IMR-90 (cell line): ENCODE measurements at regions not wholly inside any gene's neighbourhood (a gene's known extent, or its start where the extent isn't known, plus 50 kb on each side); places are given as distances from the start of the nearest gene placed in this dataset.

Experiments used
- ATAC-seq: fragments of 200-7000 bp; cut with Tn5 transposase; 2 replicates; pipeline ENCODE4 v1.9.1; 2020; ENCODE audit warnings: low read depth, mild to moderate bottlenecking, moderate library complexity
- BruUV-seq: library from RNA; stranded (reverse); fragments of 400-500 nt; replicated peaks from 2 replicates; lab custom pipeline; 2021; lab: Mats Ljungman, UMichigan
- CTCF ChIA-PET: fragments of 300-600 bp; formaldehyde crosslinking; extraction: SDS; loops from one replicate; lab custom pipeline; 2021; ENCODE audit warnings: antibody characterized with exemption; lab: Yijun Ruan, JAX
- POLR2A ChIA-PET: fragments of 300-600 bp; sonication (Branson Sonifier 250); formaldehyde crosslinking; loops from one replicate; lab custom pipeline; 2022; ENCODE audit warnings: antibody characterized with exemption; ENCODE audit not compliant: unreplicated experiment; lab: Charles Lee
- DNase-seq: peaks from one replicate; pipeline ENCODE4 v3.0.0; 2013
- H2AFZ ChIP-seq: replicated peaks from 2 replicates; pipeline ENCODE3; 2013; ENCODE audit warnings: low read length, mild to moderate bottlenecking; ENCODE audit not compliant: poor library complexity
- H2AK5ac ChIP-seq: 2 replicates; pipeline ENCODE4 v1.6.1; 2013; ENCODE audit warnings: low read depth, low read length, inconsistent platforms
- H2AK9ac ChIP-seq: replicated peaks from 2 replicates; pipeline ENCODE3; 2013; ENCODE audit warnings: mild to moderate bottlenecking, low read depth, low read length, moderate library complexity; ENCODE audit not compliant: poor library complexity
- H2BK120ac ChIP-seq: 2 replicates; pipeline ENCODE4 v1.6.1; 2013; ENCODE audit warnings: low read depth, low read length, inconsistent platforms
- H2BK15ac ChIP-seq: 3 replicates; pipeline ENCODE4 v1.6.1; 2013; ENCODE audit warnings: low read depth, low read length, inconsistent platforms
- H2BK20ac ChIP-seq: 2 replicates; pipeline ENCODE4 v1.6.1; 2013; ENCODE audit warnings: low read depth, mild to moderate bottlenecking, inconsistent platforms, low read length, moderate library complexity
- H2BK5ac ChIP-seq: 2 replicates; pipeline ENCODE4 v1.6.1; 2013; ENCODE audit warnings: mild to moderate bottlenecking, low read depth, low read length, inconsistent platforms; ENCODE audit not compliant: poor library complexity, severe bottlenecking
- H3K14ac ChIP-seq: replicated peaks from 2 replicates; pipeline ENCODE4 v1.6.1; 2013; ENCODE audit warnings: low read depth, low read length, inconsistent platforms
- H3K18ac ChIP-seq: 2 replicates; pipeline ENCODE4 v1.6.1; 2013; ENCODE audit warnings: low read depth, low read length, control low read depth
- H3K23ac ChIP-seq: 2 replicates; pipeline ENCODE4 v1.6.1; 2013; ENCODE audit warnings: low read depth, low read length, inconsistent platforms
- H3K27ac ChIP-seq: 2 replicates; pipeline ENCODE4 v1.5.1; 2013; ENCODE audit warnings: mild to moderate bottlenecking, control low read depth, low read length; ENCODE audit not compliant: insufficient read depth
- H3K27me3 ChIP-seq: 2 replicates; pipeline ENCODE4 v1.6.1; 2013; ENCODE audit warnings: low read length; ENCODE audit not compliant: control insufficient read depth, insufficient read depth
- H3K36me3 ChIP-seq: 2 replicates; pipeline ENCODE4 v1.6.1; 2013; ENCODE audit warnings: low read length, mixed read lengths; ENCODE audit not compliant: control insufficient read depth, insufficient read depth
- H3K4ac ChIP-seq: 2 replicates; pipeline ENCODE4 v1.6.1; 2013; ENCODE audit warnings: low read depth, low read length, inconsistent platforms
- H3K4me1 ChIP-seq: 2 replicates; pipeline ENCODE4 v1.6.1; 2013; ENCODE audit warnings: low read length, mixed read lengths; ENCODE audit not compliant: control insufficient read depth, insufficient read depth
- H3K4me2 ChIP-seq: 2 replicates; pipeline ENCODE4 v1.6.1; 2013; ENCODE audit warnings: low read depth, mild to moderate bottlenecking, control low read depth, low read length, moderate library complexity
- H3K4me3 ChIP-seq: 2 replicates; pipeline ENCODE4 v1.5.1; 2013; ENCODE audit warnings: low read depth, mild to moderate bottlenecking, control low read depth, low read length, moderate library complexity; ENCODE audit not compliant: insufficient read depth
- H3K56ac ChIP-seq: 2 replicates; pipeline ENCODE4 v1.6.1; 2013; ENCODE audit warnings: low read length, inconsistent platforms; ENCODE audit not compliant: insufficient read depth; ENCODE audit errors: extremely low read depth
- H3K79me1 ChIP-seq, 2 experiments: 2 replicates each; pipeline ENCODE4 v1.6.1; 2013; ENCODE audit warnings: low read length in 2 of 2, inconsistent platforms in 1 of 2, low read depth in 1 of 2
- H3K9ac ChIP-seq: 2 replicates; pipeline ENCODE4 v1.6.1; 2013; ENCODE audit warnings: low read depth, low read length, control low read depth
- H3K9me1 ChIP-seq: 2 replicates; pipeline ENCODE4 v1.6.1; 2013; ENCODE audit warnings: low read length, inconsistent platforms; ENCODE audit not compliant: insufficient read depth
- H3K9me3 ChIP-seq: 2 replicates; pipeline ENCODE4 v1.6.1; 2013; ENCODE audit warnings: low read length; ENCODE audit not compliant: control insufficient read depth, insufficient read depth
- H4K20me1 ChIP-seq: 2 replicates; pipeline ENCODE4 v1.6.1; 2013; ENCODE audit warnings: low read length, inconsistent platforms; ENCODE audit not compliant: insufficient read depth
- H4K5ac ChIP-seq: 2 replicates; pipeline ENCODE4 v1.6.1; 2013; ENCODE audit warnings: mild to moderate bottlenecking, low read depth, low read length, control low read depth
- H4K8ac ChIP-seq, 2 experiments: 2 replicates each; pipeline ENCODE4 v1.6.1; 2013; ENCODE audit warnings: low read depth in 2 of 2, low read length in 2 of 2, control low read depth in 1 of 2, inconsistent platforms in 1 of 2
- H4K91ac ChIP-seq: 2 replicates; pipeline ENCODE4 v1.6.1; 2013; ENCODE audit warnings: low read depth, low read length, inconsistent platforms; ENCODE audit not compliant: insufficient read depth
- BHLHE40 ChIP-seq: fragments of 150-350 bp; IDR thresholded peaks from 2 replicates; pipeline ENCODE4 v1.6.1; 2016; ENCODE audit warnings: mild to moderate bottlenecking, low read depth, low read length
- CEBPB ChIP-seq: IDR thresholded peaks from 2 replicates; pipeline ENCODE4 v1.6.1; 2012; ENCODE audit warnings: low read depth, low read length, improper control_type of control experiment
- CHD1 ChIP-seq: IDR thresholded peaks from 2 replicates; pipeline ENCODE4 v1.6.1; 2012; ENCODE audit warnings: low read depth, low read length, improper control_type of control experiment
- CTCF ChIP-seq: conservative IDR thresholded peaks from 2 replicates; pipeline ENCODE4 v1.5.1; 2012; ENCODE audit warnings: mild to moderate bottlenecking, low read depth, low read length, improper control_type of control experiment
- ELK1 ChIP-seq: fragments of 150-350 bp; IDR thresholded peaks from 2 replicates; pipeline ENCODE4 v1.6.1; 2016; ENCODE audit warnings: low read depth, mild to moderate bottlenecking, low read length, moderate library complexity, borderline replicate concordance
- FOS ChIP-seq: fragments of 150-350 bp; IDR thresholded peaks from 2 replicates; pipeline ENCODE4 v1.6.1; 2016; ENCODE audit warnings: low read depth, low read length
- MAFK ChIP-seq: IDR thresholded peaks from 2 replicates; pipeline ENCODE4 v1.6.1; 2012; ENCODE audit warnings: low read depth, low read length, improper control_type of control experiment
- MAZ ChIP-seq: IDR thresholded peaks from 2 replicates; pipeline ENCODE4 v1.6.1; 2012; ENCODE audit warnings: low read depth, mild to moderate bottlenecking, low read length, improper control_type of control experiment, moderate library complexity, borderline replicate concordance
- MXI1 ChIP-seq: IDR thresholded peaks from 2 replicates; pipeline ENCODE4 v1.6.1; 2012; ENCODE audit warnings: low read depth, mild to moderate bottlenecking, low read length, moderate library complexity, borderline replicate concordance
- NFE2L2 ChIP-seq: fragments of 150-350 bp; IDR thresholded peaks from 2 replicates; pipeline ENCODE4 v1.6.1; 2016; ENCODE audit warnings: low read depth, mild to moderate bottlenecking, low read length
- POLR2A ChIP-seq: IDR thresholded peaks from 2 replicates; pipeline ENCODE4 v1.6.1; 2012; ENCODE audit warnings: mild to moderate bottlenecking, low read depth, low read length
- RAD21 ChIP-seq: IDR thresholded peaks from 2 replicates; pipeline ENCODE4 v1.6.1; 2012; ENCODE audit warnings: low read length, improper control_type of control experiment
- RCOR1 ChIP-seq: IDR thresholded peaks from 2 replicates; pipeline ENCODE4 v1.6.1; 2012; ENCODE audit warnings: mild to moderate bottlenecking, low read length, improper control_type of control experiment; ENCODE audit not compliant: insufficient replicate concordance
- RFX5 ChIP-seq: IDR thresholded peaks from 2 replicates; pipeline ENCODE4 v1.8.0; 2012; ENCODE audit warnings: low read depth, mild to moderate bottlenecking, low read length, moderate library complexity
- SMC3 ChIP-seq: fragments of 150-350 bp; IDR thresholded peaks from 2 replicates; pipeline ENCODE4 v1.6.1; 2016; ENCODE audit warnings: low read depth, mild to moderate bottlenecking, antibody characterized with exemption, low read length, moderate library complexity
- USF2 ChIP-seq: fragments of 150-350 bp; IDR thresholded peaks from 2 replicates; pipeline ENCODE4 v1.6.1; 2017; ENCODE audit warnings: mild to moderate bottlenecking, antibody characterized with exemption, low read length, low read depth
- whole genome bisulfite sequencing, 2 experiments: methylation state at CpG; one replicate each; pipeline versions ENCODE4 v1.1.5 to v1.1.7; 2013; ENCODE audit warnings: missing lambda C conversion rate in 2 of 2; ENCODE audit not compliant: insufficient read length in 1 of 2; ENCODE audit errors: extremely low coverage in 2 of 2; 5-methylcytosine and 5-hydroxymethylcytosine counted together
- dilution Hi-C: fragments of 300-500 bp; cut with HindIII; formaldehyde crosslinking; loops from one replicate; pipeline ENCODE4 v1.14.3; 2018; ENCODE audit warnings: low sequenced_read_pairs; ENCODE audit not compliant: unreplicated experiment
- in situ Hi-C: fragments of 300-500 bp; cut with MboI; formaldehyde crosslinking; loops from 3 replicates; pipeline ENCODE4 v1.14.3; 2019; ENCODE audit warnings: low sequenced_read_pairs, inconsistent platforms, mixed read lengths
- intact Hi-C: fragments of 100-400 bp; cut with micrococcal nuclease; formaldehyde crosslinking; loops from 2 replicates; pipeline ENCODE4 v1.10.0; 2022

DNA sequence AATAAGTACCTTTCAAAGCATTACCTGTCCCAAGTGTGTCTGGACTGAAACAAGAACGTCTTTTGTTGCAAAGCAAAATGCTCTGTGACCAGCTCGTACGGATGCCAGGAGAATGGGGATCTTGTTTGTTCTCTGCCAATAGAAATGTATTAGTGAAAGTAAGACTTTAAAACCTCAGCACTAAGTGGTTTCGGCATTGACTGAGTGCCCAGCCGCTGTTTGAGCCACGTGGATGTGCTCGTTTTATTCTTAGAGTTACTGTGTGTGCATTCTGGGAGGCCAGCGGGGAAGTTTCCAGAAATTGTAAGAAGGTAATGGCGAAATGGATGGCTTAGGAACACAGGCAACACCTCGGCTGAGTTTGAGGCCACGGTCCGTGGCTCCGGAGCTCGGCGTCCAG, 117.1 kb upstream of the USP29 start:
- Histone ChIP-seq H3K4ac (no peak overlapping the region), H2BK15ac (no peak overlapping the region), H3K23ac (no peak overlapping the region), H3K9ac (no peak overlapping the region), H3K4me2 (no peak overlapping the region), H3K14ac (no peak overlapping the region), H3K36me3 (no peaks in the 10 kb centered on the region), H3K4me3 (no peak overlapping the region), H2BK20ac (no peak overlapping the region), H3K9me3 (peaks cover 42% of the 10 kb centered on the region), H4K5ac (no peak overlapping the region), H3K18ac (no peak overlapping the region), H3K79me1 (no peaks in the 10 kb centered on the region), H2AFZ (no peak overlapping the region), H2AK5ac (no peak overlapping the region), H3K27ac (no peak overlapping the region), H4K20me1 (no peaks in the 10 kb centered on the region), H4K8ac (no peak overlapping the region), H3K56ac (no peak overlapping the region), H3K9me1 (no peaks in the 10 kb centered on the region), H3K27me3 (no peaks in the 10 kb centered on the region), H4K91ac (no peak overlapping the region), H2BK120ac (no peak overlapping the region), H3K4me1 (no peaks in the 10 kb centered on the region), H2AK9ac (no peak overlapping the region), H2BK5ac (no peak overlapping the region)
- ChIA-PET CTCF (no interaction called here), POLR2A (no interaction called here)
- no TSS peak for BruUV-seq
- TF ChIP-seq CHD1 = no peak
- no peak for TF ChIP-seq MAFK
- TF ChIP-seq NFE2L2 = no peak
- TF ChIP-seq ELK1 = no peak
- TF ChIP-seq FOS = no peak
- no peak for TF ChIP-seq BHLHE40
- no peak for TF ChIP-seq RFX5
- no peak for TF ChIP-seq MAZ
- no peak for TF ChIP-seq SMC3
- TF ChIP-seq USF2 = no peak
- no peak for TF ChIP-seq CEBPB
- TF ChIP-seq CTCF = no peak
- no peak for TF ChIP-seq RAD21
- no peak for TF ChIP-seq MXI1
- TF ChIP-seq POLR2A = no peak
- TF ChIP-seq RCOR1 = no peak
- ATAC-seq = no peak
- in situ Hi-C loops = no loop called here
- intact Hi-C loops = no loop called here
- 89% methylated on average over 6 of the region's 15 CpGs; no CpG with 5 or more reads in 1 of the 2 experiments for WGBS, 2 experiments
- dilution Hi-C loops = no loop called here
- DNase-seq = no peak
